GM12892 (cell line): ENCODE measurements at regions not wholly inside any gene's neighbourhood (a gene's known extent, or its start where the extent isn't known, plus 50 kb on each side); places are given as distances from the start of the nearest gene placed in this dataset.

Experiments
- POLR2A ChIP-seq: IDR thresholded peaks from 2 replicates; pipeline ENCODE4 v1.6.1; 2011; ENCODE audit warnings: low read depth, low read length, control low read depth
- POLR2AphosphoS5 ChIP-seq: IDR thresholded peaks from 2 replicates; pipeline ENCODE4 v1.6.1; 2011; ENCODE audit warnings: low read depth, low read length, control low read depth
- TAF1 ChIP-seq: IDR thresholded peaks from 2 replicates; pipeline ENCODE4 v1.6.1; 2011; ENCODE audit warnings: low read depth, mild to moderate bottlenecking, control low read depth, low read length, borderline replicate concordance

GRCh38 chr10:80739328-80739727 lies 201.6 kb downstream of the SH2D4B start:
- TF ChIP-seq POLR2A = no peak
- TF ChIP-seq TAF1 = no peak
- no peak for TF ChIP-seq POLR2AphosphoS5
